ENCODE measurements at regions not wholly inside any gene's neighbourhood (a gene's known extent, or its start where the extent isn't known, plus 50 kb on each side); places are given as distances from the start of the nearest gene placed in this dataset.

DNA sequence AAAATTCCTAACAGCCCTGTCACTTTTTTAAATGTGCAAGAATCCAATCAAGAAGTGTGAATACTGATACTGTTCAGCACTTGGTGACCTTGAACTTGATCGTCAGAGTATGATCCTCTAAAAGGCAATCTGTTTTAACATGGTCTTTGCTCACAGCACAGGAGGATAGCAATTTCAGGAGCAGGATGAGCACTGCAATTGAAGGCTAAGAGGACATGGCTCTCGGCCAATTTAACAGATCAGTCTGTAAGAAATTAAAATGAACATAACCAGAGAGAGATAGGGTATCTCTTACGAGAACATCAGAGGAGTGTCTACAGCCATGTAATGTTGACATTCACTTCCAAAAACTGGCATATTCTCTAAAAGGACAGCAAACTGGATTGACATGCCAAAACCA is 243.1 kb downstream of the LTN1 start:
- TF ChIP-seq CREB1 (IDR thresholded peaks at IDR 0.05; ENCODE audit: low read depth) (no peak), EGR1 (IDR thresholded peaks at IDR 0.05) (no peak), CEBPB (IDR thresholded peaks at IDR 0.05) (no peak), RAD21 (IDR thresholded peaks at IDR 0.05; ENCODE audit: low read depth) (no peak), TCF12 (IDR thresholded peaks at IDR 0.05; ENCODE audit: low read depth) (no peak), EP300 (IDR thresholded peaks at IDR 0.05; ENCODE audit: borderline replicate concordance) (no peak), FOXM1 (IDR thresholded peaks at IDR 0.05; ENCODE audit: borderline replicate concordance, low read depth) (no peak), TEAD4 (IDR thresholded peaks at IDR 0.05) (no peak), YY1 (IDR thresholded peaks at IDR 0.05; ENCODE audit: low read depth) (no peak), TAF1 (IDR thresholded peaks at IDR 0.05; ENCODE audit: low read depth) (no peak), ZBTB7A (IDR thresholded peaks at IDR 0.05; ENCODE audit: low read depth) (no peak), USF1 (IDR thresholded peaks at IDR 0.05) (no peak)
- TF ChIP-seq, protein P1, sequence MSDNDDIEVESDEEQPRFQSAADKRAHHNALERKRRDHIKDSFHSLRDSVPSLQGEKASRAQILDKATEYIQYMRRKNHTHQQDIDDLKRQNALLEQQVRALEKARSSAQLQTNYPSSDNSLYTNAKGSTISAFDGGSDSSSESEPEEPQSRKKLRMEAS (IDR thresholded peaks at IDR 0.05), result no peak
- TF ChIP-seq, protein P2, sequence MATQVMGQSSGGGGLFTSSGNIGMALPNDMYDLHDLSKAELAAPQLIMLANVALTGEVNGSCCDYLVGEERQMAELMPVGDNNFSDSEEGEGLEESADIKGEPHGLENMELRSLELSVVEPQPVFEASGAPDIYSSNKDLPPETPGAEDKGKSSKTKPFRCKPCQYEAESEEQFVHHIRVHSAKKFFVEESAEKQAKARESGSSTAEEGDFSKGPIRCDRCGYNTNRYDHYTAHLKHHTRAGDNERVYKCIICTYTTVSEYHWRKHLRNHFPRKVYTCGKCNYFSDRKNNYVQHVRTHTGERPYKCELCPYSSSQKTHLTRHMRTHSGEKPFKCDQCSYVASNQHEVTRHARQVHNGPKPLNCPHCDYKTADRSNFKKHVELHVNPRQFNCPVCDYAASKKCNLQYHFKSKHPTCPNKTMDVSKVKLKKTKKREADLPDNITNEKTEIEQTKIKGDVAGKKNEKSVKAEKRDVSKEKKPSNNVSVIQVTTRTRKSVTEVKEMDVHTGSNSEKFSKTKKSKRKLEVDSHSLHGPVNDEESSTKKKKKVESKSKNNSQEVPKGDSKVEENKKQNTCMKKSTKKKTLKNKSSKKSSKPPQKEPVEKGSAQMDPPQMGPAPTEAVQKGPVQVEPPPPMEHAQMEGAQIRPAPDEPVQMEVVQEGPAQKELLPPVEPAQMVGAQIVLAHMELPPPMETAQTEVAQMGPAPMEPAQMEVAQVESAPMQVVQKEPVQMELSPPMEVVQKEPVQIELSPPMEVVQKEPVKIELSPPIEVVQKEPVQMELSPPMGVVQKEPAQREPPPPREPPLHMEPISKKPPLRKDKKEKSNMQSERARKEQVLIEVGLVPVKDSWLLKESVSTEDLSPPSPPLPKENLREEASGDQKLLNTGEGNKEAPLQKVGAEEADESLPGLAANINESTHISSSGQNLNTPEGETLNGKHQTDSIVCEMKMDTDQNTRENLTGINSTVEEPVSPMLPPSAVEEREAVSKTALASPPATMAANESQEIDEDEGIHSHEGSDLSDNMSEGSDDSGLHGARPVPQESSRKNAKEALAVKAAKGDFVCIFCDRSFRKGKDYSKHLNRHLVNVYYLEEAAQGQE (IDR thresholded peaks at IDR 0.05; ENCODE audit: low read depth), result no peak

All from Ishikawa (cell line).